ENCODE measurements at regions not wholly inside any gene's neighbourhood (a gene's known extent, or its start where the extent isn't known, plus 50 kb on each side); places are given as distances from the start of the nearest gene placed in this dataset.

GRCh38 chr1:90780981-90781380 is 63.9 kb upstream of the BARHL2 start:
- H3K27ac ChIP-seq: no peak overlapping the region
- no peaks in the 10 kb centered on the region for H3K36me3 ChIP-seq
- intact Hi-C loops (cut with DNase I): no loop called here
- no peaks in the 10 kb centered on the region for H3K27me3 ChIP-seq
- 97 to 98% methylated on average over 2 of the region's 2 CpGs for WGBS, 2 donors
- no peak overlapping the region for H3K4me3 ChIP-seq
- DNase-seq: no peak
- TF ChIP-seq POLR2AphosphoS5 (IDR thresholded peaks at IDR 0.05) (no peak), EP300 (IDR thresholded peaks at IDR 0.05) (no peak), CTCF (IDR thresholded peaks at IDR 0.05) (no peak), POLR2A (IDR thresholded peaks at IDR 0.05) (no peak)
- no peaks in the 10 kb centered on the region for H3K9me3 ChIP-seq
- no peaks in the 10 kb centered on the region for H3K4me1 ChIP-seq

GRCh38 chr1:90779573-90779972 is 62.5 kb upstream of the BARHL2 start:
- intact Hi-C loops (cut with DNase I): no loop called here
- 78 to 87% methylated on average over 4 of the region's 4 CpGs for WGBS, 2 donors

GRCh38 chr1:90778486-90778885 is 61.4 kb upstream of the BARHL2 start:
- H3K36me3 ChIP-seq: no peaks in the 10 kb centered on the region
- no peak for DNase-seq
- intact Hi-C loops (cut with DNase I): no loop called here
- TF ChIP-seq POLR2A (IDR thresholded peaks at IDR 0.05) (no peak), POLR2AphosphoS5 (IDR thresholded peaks at IDR 0.05) (no peak), CTCF (IDR thresholded peaks at IDR 0.05) (no peak), EP300 (IDR thresholded peaks at IDR 0.05) (no peak)
- H3K27ac ChIP-seq: no peak overlapping the region
- H3K27me3 ChIP-seq: no peaks in the 10 kb centered on the region
- no peak overlapping the region for H3K4me3 ChIP-seq
- H3K4me1 ChIP-seq: no peaks in the 10 kb centered on the region
- H3K9me3 ChIP-seq: no peaks in the 10 kb centered on the region

More at GRCh38 chr1:90779573-90779972, 62.5 kb upstream of the BARHL2 start:
- Histone ChIP-seq H3K27ac (no peak overlapping the region), H3K9me3 (no peaks in the 10 kb centered on the region), H3K4me3 (no peak overlapping the region), H3K27me3 (no peaks in the 10 kb centered on the region), H3K36me3 (no peaks in the 10 kb centered on the region), H3K4me1 (no peaks in the 10 kb centered on the region)
- no peak for DNase-seq
- TF ChIP-seq POLR2A (IDR thresholded peaks at IDR 0.05): no peak
- TF ChIP-seq POLR2AphosphoS5 (IDR thresholded peaks at IDR 0.05): no peak
- TF ChIP-seq EP300 (IDR thresholded peaks at IDR 0.05): no peak
- no peak for TF ChIP-seq CTCF (IDR thresholded peaks at IDR 0.05)

GRCh38 chr1:90773812-90774211 is 56.7 kb upstream of the BARHL2 start:
- intact Hi-C loops (cut with DNase I): no loop called here
- no peaks in the 10 kb centered on the region for H3K36me3 ChIP-seq
- H3K4me1 ChIP-seq: no peaks in the 10 kb centered on the region
- 83 to 92% methylated on average over 3 of the region's 3 CpGs for WGBS, 2 donors
- no peak overlapping the region for H3K4me3 ChIP-seq
- H3K27ac ChIP-seq: no peak overlapping the region
- no peak for DNase-seq
- H3K27me3 ChIP-seq: no peaks in the 10 kb centered on the region
- no peaks in the 10 kb centered on the region for H3K9me3 ChIP-seq
- TF ChIP-seq POLR2AphosphoS5 (IDR thresholded peaks at IDR 0.05) (no peak), EP300 (IDR thresholded peaks at IDR 0.05) (no peak), CTCF (IDR thresholded peaks at IDR 0.05) (no peak), POLR2A (IDR thresholded peaks at IDR 0.05) (no peak)

- intact Hi-C loops (cut with DNase I): no loop called here
- H3K4me1 ChIP-seq: no peaks in the 10 kb centered on the region
- peaks cover 0 to 3% (median 0%) of the 10 kb centered on the region in 3 donors for H3K27me3 ChIP-seq
- no peaks in the 10 kb centered on the region for H3K9me3 ChIP-seq
- H3K4me3 ChIP-seq: no peak overlapping the region
- no peak for DNase-seq
- TF ChIP-seq POLR2A (IDR thresholded peaks at IDR 0.05): no peak
- TF ChIP-seq CTCF (IDR thresholded peaks at IDR 0.05): no peak
- WGBS, 2 donors: 73 to 86% methylated on average over 2 of the region's 2 CpGs
- H3K27ac ChIP-seq: no peak overlapping the region
- no peaks in the 10 kb centered on the region for H3K36me3 ChIP-seq
Observed at GRCh38 chr1:90768826-90769225, 51.7 kb upstream of the BARHL2 start.
